Mucosa of rectum (tissue), 2 donors: ENCODE measurements at regions not wholly inside any gene's neighbourhood (a gene's known extent, or its start where the extent isn't known, plus 50 kb on each side); places are given as distances from the start of the nearest gene placed in this dataset.
"Not testable (repeated sequence)": the region's sequence is repeated elsewhere in the genome, so short reads cannot be mapped to it uniquely, and the experiment has no call there.

Source experiments
- H3K27ac ChIP-seq, 2 donors: one replicate each; pipeline ENCODE4 v1.7.0; 2013; ENCODE audit warnings: inconsistent platforms in 2 of 2, low read depth in 2 of 2, low read length in 2 of 2
- H3K27me3 ChIP-seq, 2 donors: one replicate each; pipeline ENCODE4 v1.7.0; 2013; ENCODE audit warnings: low read length in 2 of 2; ENCODE audit not compliant: control insufficient read depth in 2 of 2, insufficient read depth in 2 of 2
- H3K36me3 ChIP-seq, 2 donors: one replicate each; pipeline ENCODE4 v1.7.0; 2013; ENCODE audit warnings: low read length in 2 of 2; ENCODE audit not compliant: control insufficient read depth in 2 of 2, insufficient read depth in 2 of 2
- H3K4me1 ChIP-seq, 2 donors: one replicate each; pipeline ENCODE4 v1.7.0; 2013; ENCODE audit warnings: low read length in 2 of 2, mild to moderate bottlenecking in 1 of 2; ENCODE audit not compliant: control insufficient read depth in 2 of 2, insufficient read depth in 2 of 2
- H3K4me3 ChIP-seq, 2 donors: one replicate each; pipeline ENCODE4 v1.7.0; 2013; ENCODE audit warnings: low read length in 2 of 2
- H3K9ac ChIP-seq, 2 donors: one replicate each; pipeline ENCODE4 v1.7.0; 2013; ENCODE audit warnings: low read length in 2 of 2, low read depth in 1 of 2, mild to moderate bottlenecking in 1 of 2
- H3K9me3 ChIP-seq, 2 donors: one replicate each; pipeline ENCODE4 v1.7.0; 2013; ENCODE audit warnings: low read length in 2 of 2; ENCODE audit not compliant: control insufficient read depth in 2 of 2
- donor health status: healthy.
- donor health status: Normal muscosa, but diverticular disease.

- Histone ChIP-seq H3K36me3 (no peaks in the 10 kb centered on the region), H3K4me1 (no peaks in the 10 kb centered on the region), H3K27ac (no peak overlapping the region), H3K9me3 (no peaks in the 10 kb centered on the region), H3K27me3 (peaks cover 4 to 8% of the 10 kb centered on the region in 2 donors), H3K4me3 (no peak overlapping the region), H3K9ac (no peak overlapping the region)
Observed at GRCh38 chr2:239554766-239555570, 154.1 kb upstream of the HDAC4 start.

GRCh38 chr2:239553376-239554000, 152.7 kb upstream of the HDAC4 start:
- no peaks in the 10 kb centered on the region for H3K4me1 ChIP-seq
- no peak overlapping the region for H3K27ac ChIP-seq
- no peaks in the 10 kb centered on the region for H3K9me3 ChIP-seq
- H3K36me3 ChIP-seq, result no peaks in the 10 kb centered on the region
- no peak overlapping the region for H3K9ac ChIP-seq
- peaks cover 6 to 8% of the 10 kb centered on the region in 2 donors for H3K27me3 ChIP-seq
- no peak overlapping the region for H3K4me3 ChIP-seq

- Histone ChIP-seq H3K27me3 (peaks cover 2 to 6% of the 10 kb centered on the region in 2 donors), H3K4me1 (no peaks in the 10 kb centered on the region), H3K36me3 (no peaks in the 10 kb centered on the region)
Observed at GRCh38 chr2:239552213-239552926, 151.6 kb upstream of the HDAC4 start.

GRCh38 chr2:239551206-239551605, 150.4 kb upstream of the HDAC4 start:
- no peaks in the 10 kb centered on the region for H3K9me3 ChIP-seq
- H3K4me3 ChIP-seq, result no peak overlapping the region
- H3K36me3 ChIP-seq, result no peaks in the 10 kb centered on the region
- H3K9ac ChIP-seq, result no peak overlapping the region
- H3K27ac ChIP-seq, result no peak overlapping the region
- no peaks in the 10 kb centered on the region for H3K4me1 ChIP-seq
- H3K27me3 ChIP-seq, result peaks cover 2 to 6% of the 10 kb centered on the region in 2 donors

More at GRCh38 chr2:239552213-239552926, 151.6 kb upstream of the HDAC4 start:
- no peak overlapping the region for H3K9ac ChIP-seq
- H3K4me3 ChIP-seq, result no peak overlapping the region
- no peaks in the 10 kb centered on the region for H3K9me3 ChIP-seq
- no peak overlapping the region for H3K27ac ChIP-seq

- Histone ChIP-seq H3K4me3 (no peak overlapping the region), H3K27me3 (peaks cover 2% of the 10 kb centered on the region in 2 donors), H3K9ac (no peak overlapping the region), H3K4me1 (no peaks in the 10 kb centered on the region), H3K9me3 (no peaks in the 10 kb centered on the region), H3K36me3 (no peaks in the 10 kb centered on the region), H3K27ac (no peak overlapping the region)
Observed at GRCh38 chr2:239550357-239550756, 149.5 kb upstream of the HDAC4 start.

- Histone ChIP-seq H3K27ac (no peak overlapping the region), H3K9ac (no peak overlapping the region), H3K27me3 (peaks cover 2% of the 10 kb centered on the region in 2 donors), H3K4me1 (no peaks in the 10 kb centered on the region), H3K9me3 (no peaks in the 10 kb centered on the region), H3K36me3 (no peaks in the 10 kb centered on the region), H3K4me3 (no peak overlapping the region)
Observed at GRCh38 chr2:239549711-239550255, 149.0 kb upstream of the HDAC4 start.

DNA sequence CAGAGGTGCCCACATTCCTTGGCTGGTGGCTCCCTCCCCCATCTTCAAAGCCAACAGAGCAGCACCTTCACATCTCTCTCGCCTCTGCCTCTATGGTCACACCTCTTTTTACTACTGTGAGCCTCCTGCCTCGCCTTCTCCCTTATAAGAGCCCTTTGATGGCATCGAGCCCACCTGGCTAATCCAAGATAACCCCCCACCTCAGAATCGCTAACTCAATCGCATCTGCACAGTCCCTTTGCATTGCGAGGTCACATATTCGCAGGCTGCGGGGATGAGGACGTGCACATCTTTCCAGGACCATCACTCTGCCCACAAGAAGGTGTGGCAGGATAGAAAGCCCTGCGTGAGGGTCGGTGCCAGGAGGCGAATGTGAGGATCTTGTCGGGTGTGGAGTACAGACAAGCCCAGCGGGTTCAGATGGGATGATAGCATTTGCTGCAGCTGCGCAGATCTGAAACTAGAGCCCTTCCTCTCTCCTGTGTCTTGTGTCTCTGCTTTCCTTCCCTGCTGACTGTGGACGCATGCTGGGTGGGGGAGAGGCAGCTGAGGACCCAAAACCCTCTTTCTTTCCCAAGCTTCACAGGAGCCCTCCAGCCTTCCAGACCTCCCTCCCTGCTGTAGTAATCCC, 148.3 kb upstream of the HDAC4 start:
- no peak overlapping the region for H3K4me3 ChIP-seq
- H3K36me3 ChIP-seq, result no peaks in the 10 kb centered on the region
- H3K9me3 ChIP-seq, result no peaks in the 10 kb centered on the region
- no peak overlapping the region for H3K9ac ChIP-seq
- peaks cover 2 to 4% of the 10 kb centered on the region in 2 donors for H3K27me3 ChIP-seq
- H3K27ac ChIP-seq, result no peak overlapping the region
- no peaks in the 10 kb centered on the region for H3K4me1 ChIP-seq

GRCh38 chr2:239548451-239548871, 147.6 kb upstream of the HDAC4 start:
- Histone ChIP-seq H3K9ac (no peak overlapping the region), H3K9me3 (no peaks in the 10 kb centered on the region), H3K27me3 (peaks cover 2 to 3% of the 10 kb centered on the region in 2 donors), H3K4me3 (no peak overlapping the region), H3K27ac (no peak overlapping the region), H3K4me1 (no peaks in the 10 kb centered on the region), H3K36me3 (no peaks in the 10 kb centered on the region)

- H3K9ac ChIP-seq, H3K4me3 ChIP-seq, H3K27ac ChIP-seq, H3K4me1 ChIP-seq, H3K9me3 ChIP-seq, H3K27me3 ChIP-seq, H3K36me3 ChIP-seq: not testable (repeated sequence)
Observed at GRCh38 chr2:239547140-239547539, 146.3 kb upstream of the HDAC4 start.
